A549 (cell line): ENCODE measurements at regions not wholly inside any gene's neighbourhood (a gene's known extent, or its start where the extent isn't known, plus 50 kb on each side); places are given as distances from the start of the nearest gene placed in this dataset.

Experiments used
- ATAC-seq, 2 experiments: fragments of 200-7000 bp in 1 of 2; fragments of >200 bp in 1 of 2; cut with Nextera tagmentation in 1 of 2; cut with Tn5 transposase in 1 of 2; 3 replicates each; pipeline versions ENCODE4 v1.8.0 to v1.9.1; 2018 to 2020; ENCODE audit warnings: mild to moderate bottlenecking in 1 of 2, moderate library complexity in 1 of 2
- CTCF ChIA-PET: fragments of 300-600 bp; sonication (Branson Sonifier 250); formaldehyde crosslinking; extraction: SDS; loops from one replicate; lab custom pipeline; 2021; ENCODE audit warnings: antibody characterized with exemption, inconsistent platforms; lab: Yijun Ruan, JAX
- POLR2A ChIA-PET: fragments of 350-600 bp; formaldehyde crosslinking; extraction: SDS; loops from one replicate; lab custom pipeline; 2021; ENCODE audit warnings: antibody characterized with exemption, inconsistent platforms; lab: Yijun Ruan, JAX
- DNase-seq, 2 experiments: peaks; one replicate each; pipeline versions ENCODE4 v3.0.0 to v3.0.0-alpha.2; 2011 to 2016; ENCODE audit warnings: low read depth in 1 of 2, low spot score in 1 of 2
- FAIRE-seq: peaks from 2 replicates; lab custom pipeline; 2011; peaks lifted over from hg19 to GRCh38; lab: Jason Lieb, UNC
- H3K27ac ChIP-seq, 2 experiments: fragments of >200 bp; sonication (Bioruptor Twin); formaldehyde crosslinking; 3 replicates each; pipeline ENCODE4 v1.5.1; 2016 to 2017
- H3K4me1 ChIP-seq: fragments of >200 bp; sonication (Bioruptor Twin); formaldehyde crosslinking; 3 replicates; pipeline ENCODE4 v1.6.1; 2016
- H3K4me2 ChIP-seq: fragments of >200 bp; sonication (Bioruptor Twin); formaldehyde crosslinking; 3 replicates; pipeline ENCODE4 v1.6.1; 2016
- H3K4me3 ChIP-seq: fragments of >200 bp; sonication (Bioruptor Twin); formaldehyde crosslinking; 3 replicates; pipeline ENCODE4 v1.5.1; 2016
- H3K9me3 ChIP-seq: fragments of >200 bp; sonication (Bioruptor Twin); formaldehyde crosslinking; 3 replicates; pipeline ENCODE4 v1.6.1; 2016
- EHF ChIP-seq: fragments of 250-450 bp; sonication (Bioruptor Pico); IDR thresholded peaks from 2 replicates; pipeline ENCODE4 v1.5.0; 2020; ENCODE audit warnings: mild to moderate bottlenecking
- FOSB ChIP-seq: fragments of 250-450 bp; sonication (Bioruptor Pico); IDR thresholded peaks from 2 replicates; pipeline ENCODE4 v1.5.0; 2020; ENCODE audit warnings: mild to moderate bottlenecking, moderate library complexity
- HEYL ChIP-seq: fragments of 250-450 bp; sonication (Bioruptor Pico); IDR thresholded peaks from 2 replicates; pipeline ENCODE4 v1.8.0; 2021; ENCODE audit warnings: mild to moderate bottlenecking, moderate library complexity
- KDM1A ChIP-seq: fragments of 200-600 bp; sonication (generic); IDR thresholded peaks from 2 replicates; pipeline ENCODE4 v1.6.1; 2016; ENCODE audit warnings: low read depth, mild to moderate bottlenecking
- MAZ ChIP-seq: fragments of 150-350 bp; IDR thresholded peaks from 2 replicates; pipeline ENCODE4 v1.6.1; 2014; ENCODE audit warnings: antibody characterized with exemption, low read depth, low read length, borderline replicate concordance
- NPAS2 ChIP-seq: fragments of 250-450 bp; sonication (Bioruptor Pico); IDR thresholded peaks from 2 replicates; pipeline ENCODE4 v1.8.0; 2022; ENCODE audit warnings: mild to moderate bottlenecking, moderate library complexity, borderline replicate concordance
- POLR2AphosphoS2 ChIP-seq: conservative IDR thresholded peaks from 2 replicates; pipeline ENCODE4 v1.6.1; 2012; ENCODE audit warnings: low read length, improper control_type of control experiment, inconsistent platforms
- RARB ChIP-seq: fragments of 250-450 bp; sonication (Bioruptor Pico); IDR thresholded peaks from 2 replicates; pipeline ENCODE4 v1.8.0; 2021; ENCODE audit warnings: mild to moderate bottlenecking, moderate library complexity
- RFX5 ChIP-seq: fragments of 450-650 bp; IDR thresholded peaks from 2 replicates; pipeline ENCODE4 v1.7.1; 2014; ENCODE audit warnings: antibody characterized with exemption, mild to moderate bottlenecking, moderate library complexity
- RNF2 ChIP-seq: fragments of 200-600 bp; sonication (generic); IDR thresholded peaks from 2 replicates; pipeline ENCODE4 v1.6.1; 2016; ENCODE audit warnings: low read depth, mild to moderate bottlenecking, antibody characterized with exemption, moderate library complexity, borderline replicate concordance
- ZC3H11A ChIP-seq: fragments of 450-650 bp; IDR thresholded peaks from 2 replicates; pipeline ENCODE4 v1.6.1; 2014; ENCODE audit warnings: antibody characterized with exemption, mild to moderate bottlenecking
- ZFP36 ChIP-seq: fragments of 450-650 bp; IDR thresholded peaks from 2 replicates; pipeline ENCODE4 v1.6.1; 2014; ENCODE audit warnings: borderline replicate concordance; ENCODE audit not compliant: partially characterized antibody
- WGBS: methylation state at CpG from one replicate; pipeline ENCODE4 v1.1.6; 2017; ENCODE audit errors: missing lambda C conversion rate; 5-methylcytosine and 5-hydroxymethylcytosine counted together
- TF ChIP-seq, protein P1 (sequence below): fragments of 250-450 bp; sonication (Bioruptor Pico); IDR thresholded peaks from 2 replicates; pipeline ENCODE4 v1.5.0; 2020; ENCODE audit warnings: low read depth, mild to moderate bottlenecking, moderate library complexity
- TF ChIP-seq, protein P2 (sequence below): IDR thresholded peaks from 2 replicates; pipeline ENCODE4 v1.6.1; 2012
- TF ChIP-seq, protein P3 (sequence below): fragments of 200-600 bp; sonication (generic); IDR thresholded peaks from 2 replicates; pipeline ENCODE4 v1.6.1; 2016; ENCODE audit warnings: antibody characterized with exemption, mild to moderate bottlenecking, moderate library complexity
- TF ChIP-seq, protein P4 (sequence below): fragments of 150-350 bp; IDR thresholded peaks from 2 replicates; pipeline ENCODE4 v1.6.1; 2014; ENCODE audit warnings: low read depth, mild to moderate bottlenecking, low read length
- TF ChIP-seq, protein P5 (sequence below): fragments of >200 bp; sonication (Bioruptor Twin); formaldehyde crosslinking; IDR thresholded peaks from 3 replicates; pipeline ENCODE4 v1.6.1; 2016

DNA sequence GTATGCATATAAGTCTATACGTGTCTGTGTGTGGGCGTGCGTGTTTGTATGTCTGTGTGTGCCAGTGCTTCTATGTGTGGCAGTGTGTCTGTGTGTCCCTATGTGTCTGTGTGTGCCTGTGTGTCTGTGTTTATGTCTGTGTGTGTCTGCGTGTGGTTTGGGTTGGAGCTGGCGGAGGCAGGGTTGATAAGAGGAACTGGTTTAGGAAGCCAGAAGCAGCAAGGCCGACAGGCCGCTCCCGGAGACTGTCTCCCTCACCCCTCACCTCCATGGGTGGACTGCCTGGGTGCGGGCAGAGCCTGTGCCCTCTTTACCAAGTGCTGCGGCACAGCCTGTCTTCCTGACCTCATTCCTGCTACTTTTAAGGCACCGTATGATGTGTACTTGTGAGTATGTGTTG lies 327.1 kb upstream of the B3GAT1 start:
- H3K4me1 ChIP-seq = no peaks in the 10 kb centered on the region
- no peak for ATAC-seq
- FAIRE-seq = no peak
- TF ChIP-seq ZFP36 (no peak), EHF (CRISPR knock-in tag) (no peak), ZC3H11A (no peak), MAZ (no peak)
- TF ChIP-seq, protein P1, sequence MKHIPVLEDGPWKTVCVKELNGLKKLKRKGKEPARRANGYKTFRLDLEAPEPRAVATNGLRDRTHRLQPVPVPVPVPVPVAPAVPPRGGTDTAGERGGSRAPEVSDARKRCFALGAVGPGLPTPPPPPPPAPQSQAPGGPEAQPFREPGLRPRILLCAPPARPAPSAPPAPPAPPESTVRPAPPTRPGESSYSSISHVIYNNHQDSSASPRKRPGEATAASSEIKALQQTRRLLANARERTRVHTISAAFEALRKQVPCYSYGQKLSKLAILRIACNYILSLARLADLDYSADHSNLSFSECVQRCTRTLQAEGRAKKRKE (CRISPR knock-in tag) = no peak
- TF ChIP-seq, protein P2, sequence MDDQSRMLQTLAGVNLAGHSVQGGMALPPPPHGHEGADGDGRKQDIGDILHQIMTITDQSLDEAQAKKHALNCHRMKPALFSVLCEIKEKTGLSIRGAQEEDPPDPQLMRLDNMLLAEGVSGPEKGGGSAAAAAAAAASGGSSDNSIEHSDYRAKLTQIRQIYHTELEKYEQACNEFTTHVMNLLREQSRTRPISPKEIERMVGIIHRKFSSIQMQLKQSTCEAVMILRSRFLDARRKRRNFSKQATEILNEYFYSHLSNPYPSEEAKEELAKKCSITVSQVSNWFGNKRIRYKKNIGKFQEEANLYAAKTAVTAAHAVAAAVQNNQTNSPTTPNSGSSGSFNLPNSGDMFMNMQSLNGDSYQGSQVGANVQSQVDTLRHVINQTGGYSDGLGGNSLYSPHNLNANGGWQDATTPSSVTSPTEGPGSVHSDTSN = no peak
- TF ChIP-seq, protein P3, sequence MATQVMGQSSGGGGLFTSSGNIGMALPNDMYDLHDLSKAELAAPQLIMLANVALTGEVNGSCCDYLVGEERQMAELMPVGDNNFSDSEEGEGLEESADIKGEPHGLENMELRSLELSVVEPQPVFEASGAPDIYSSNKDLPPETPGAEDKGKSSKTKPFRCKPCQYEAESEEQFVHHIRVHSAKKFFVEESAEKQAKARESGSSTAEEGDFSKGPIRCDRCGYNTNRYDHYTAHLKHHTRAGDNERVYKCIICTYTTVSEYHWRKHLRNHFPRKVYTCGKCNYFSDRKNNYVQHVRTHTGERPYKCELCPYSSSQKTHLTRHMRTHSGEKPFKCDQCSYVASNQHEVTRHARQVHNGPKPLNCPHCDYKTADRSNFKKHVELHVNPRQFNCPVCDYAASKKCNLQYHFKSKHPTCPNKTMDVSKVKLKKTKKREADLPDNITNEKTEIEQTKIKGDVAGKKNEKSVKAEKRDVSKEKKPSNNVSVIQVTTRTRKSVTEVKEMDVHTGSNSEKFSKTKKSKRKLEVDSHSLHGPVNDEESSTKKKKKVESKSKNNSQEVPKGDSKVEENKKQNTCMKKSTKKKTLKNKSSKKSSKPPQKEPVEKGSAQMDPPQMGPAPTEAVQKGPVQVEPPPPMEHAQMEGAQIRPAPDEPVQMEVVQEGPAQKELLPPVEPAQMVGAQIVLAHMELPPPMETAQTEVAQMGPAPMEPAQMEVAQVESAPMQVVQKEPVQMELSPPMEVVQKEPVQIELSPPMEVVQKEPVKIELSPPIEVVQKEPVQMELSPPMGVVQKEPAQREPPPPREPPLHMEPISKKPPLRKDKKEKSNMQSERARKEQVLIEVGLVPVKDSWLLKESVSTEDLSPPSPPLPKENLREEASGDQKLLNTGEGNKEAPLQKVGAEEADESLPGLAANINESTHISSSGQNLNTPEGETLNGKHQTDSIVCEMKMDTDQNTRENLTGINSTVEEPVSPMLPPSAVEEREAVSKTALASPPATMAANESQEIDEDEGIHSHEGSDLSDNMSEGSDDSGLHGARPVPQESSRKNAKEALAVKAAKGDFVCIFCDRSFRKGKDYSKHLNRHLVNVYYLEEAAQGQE = no peak
- TF ChIP-seq, all 56 proteins: peak for 0
- no peak for DNase-seq
- H3K27ac ChIP-seq = no peak overlapping the region
- no peaks in the 10 kb centered on the region; the same call in 2 of the 3 replicates for H3K9me3 ChIP-seq
- H3K4me2 ChIP-seq = no peak overlapping the region
- 57% methylated on average over 11 of the region's 11 CpGs for WGBS
- POLR2A ChIA-PET = no interaction called here
- H3K4me3 ChIP-seq = no peak overlapping the region
- CTCF ChIA-PET = no interaction called here

DNA sequence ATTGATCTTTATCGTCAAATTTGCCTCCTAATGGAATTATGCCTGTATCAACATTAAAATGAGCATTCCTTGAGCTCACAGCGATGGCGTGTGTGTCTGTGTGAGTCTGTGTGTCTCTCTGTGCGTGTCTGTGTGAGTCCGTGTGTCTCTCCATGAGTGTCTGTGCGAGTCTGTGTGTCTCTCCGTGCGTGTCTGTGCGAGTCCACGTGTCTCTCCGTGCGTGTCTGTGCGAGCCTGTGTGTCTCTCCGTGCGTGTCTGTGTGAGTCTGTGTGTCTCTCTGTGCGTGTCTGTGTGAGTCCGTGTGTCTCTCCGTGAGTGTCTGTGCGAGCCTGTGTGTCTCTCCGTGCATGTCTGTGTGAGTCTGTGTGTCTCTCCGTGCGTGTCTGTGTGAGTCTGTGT lies 326.5 kb upstream of the B3GAT1 start:
- 64% methylated on average over 22 of the region's 22 CpGs for WGBS
- no peak for TF ChIP-seq MAZ
- TF ChIP-seq RFX5 = no peak
- no peak for TF ChIP-seq NPAS2
- no peak for TF ChIP-seq FOSB (CRISPR knock-in tag)
- TF ChIP-seq RARB (CRISPR knock-in tag) = no peak
- no peak for TF ChIP-seq KDM1A
- TF ChIP-seq, protein P2 = no peak
- TF ChIP-seq, protein P4, sequence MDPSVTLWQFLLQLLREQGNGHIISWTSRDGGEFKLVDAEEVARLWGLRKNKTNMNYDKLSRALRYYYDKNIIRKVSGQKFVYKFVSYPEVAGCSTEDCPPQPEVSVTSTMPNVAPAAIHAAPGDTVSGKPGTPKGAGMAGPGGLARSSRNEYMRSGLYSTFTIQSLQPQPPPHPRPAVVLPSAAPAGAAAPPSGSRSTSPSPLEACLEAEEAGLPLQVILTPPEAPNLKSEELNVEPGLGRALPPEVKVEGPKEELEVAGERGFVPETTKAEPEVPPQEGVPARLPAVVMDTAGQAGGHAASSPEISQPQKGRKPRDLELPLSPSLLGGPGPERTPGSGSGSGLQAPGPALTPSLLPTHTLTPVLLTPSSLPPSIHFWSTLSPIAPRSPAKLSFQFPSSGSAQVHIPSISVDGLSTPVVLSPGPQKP = no peak
- TF ChIP-seq RNF2 = no peak
- TF ChIP-seq, protein P5, sequence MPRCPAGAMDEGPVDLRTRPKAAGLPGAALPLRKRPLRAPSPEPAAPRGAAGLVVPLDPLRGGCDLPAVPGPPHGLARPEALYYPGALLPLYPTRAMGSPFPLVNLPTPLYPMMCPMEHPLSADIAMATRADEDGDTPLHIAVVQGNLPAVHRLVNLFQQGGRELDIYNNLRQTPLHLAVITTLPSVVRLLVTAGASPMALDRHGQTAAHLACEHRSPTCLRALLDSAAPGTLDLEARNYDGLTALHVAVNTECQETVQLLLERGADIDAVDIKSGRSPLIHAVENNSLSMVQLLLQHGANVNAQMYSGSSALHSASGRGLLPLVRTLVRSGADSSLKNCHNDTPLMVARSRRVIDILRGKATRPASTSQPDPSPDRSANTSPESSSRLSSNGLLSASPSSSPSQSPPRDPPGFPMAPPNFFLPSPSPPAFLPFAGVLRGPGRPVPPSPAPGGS = no peak
- TF ChIP-seq HEYL (CRISPR knock-in tag) = no peak
- TF ChIP-seq POLR2AphosphoS2 = no peak
- Histone ChIP-seq H3K4me3 (no peak overlapping the region), H3K9me3 (no peaks in the 10 kb centered on the region; the same call in 2 of the 3 replicates), H3K4me1 (no peaks in the 10 kb centered on the region), H3K27ac (no peak overlapping the region), H3K4me2 (no peak overlapping the region)
- FAIRE-seq (no peak), ATAC-seq (no peak), DNase-seq (no peak)
- POLR2A ChIA-PET = no interaction called here
- CTCF ChIA-PET = no interaction called here
